ENCODE measurements at regions not wholly inside any gene's neighbourhood (a gene's known extent, or its start where the extent isn't known, plus 50 kb on each side); places are given as distances from the start of the nearest gene placed in this dataset.

Small RNA genes in the stretch of these regions (small RNA-seq; reads per million reads assigned to genes)
- 0 to 0.54 (median 0) reads per million in 4 donors for gene RNA5SP103

Data from gastroesophageal sphincter (tissue), 4 donors.